Endodermal cell (in vitro differentiated cells): ENCODE measurements at regions not wholly inside any gene's neighbourhood (a gene's known extent, or its start where the extent isn't known, plus 50 kb on each side); places are given as distances from the start of the nearest gene placed in this dataset.
A peak's percentile ranks its signal among the peaks of the same experiment; 100 is the strongest.

ENCODE experiments used
- DNase-seq: peaks from one replicate; pipeline ENCODE4 v3.0.0-alpha.2; 2017
- H3K27ac ChIP-seq: 2 replicates; pipeline ENCODE4 v1.5.1; 2013; ENCODE audit warnings: mild to moderate bottlenecking, low read depth, low read length, moderate library complexity
- H3K27me3 ChIP-seq: 2 replicates; pipeline ENCODE4 v1.6.1; 2013; ENCODE audit warnings: mild to moderate bottlenecking, low read length, moderate library complexity; ENCODE audit not compliant: insufficient read depth, control insufficient read depth, poor library complexity, severe bottlenecking
- H3K36me3 ChIP-seq: 2 replicates; pipeline ENCODE4 v1.7.0; 2013; ENCODE audit warnings: mild to moderate bottlenecking, low read length, moderate library complexity; ENCODE audit not compliant: control insufficient read depth, insufficient read depth
- H3K4me1 ChIP-seq: one replicate; pipeline ENCODE4 v1.7.0; 2013; ENCODE audit warnings: low read length; ENCODE audit not compliant: control insufficient read depth, insufficient read depth
- H3K4me3 ChIP-seq: 2 replicates; pipeline ENCODE4 v1.5.1; 2013; ENCODE audit warnings: mild to moderate bottlenecking, low read length, moderate library complexity
- H3K9ac ChIP-seq: 2 replicates; pipeline ENCODE4 v1.6.1; 2013; ENCODE audit warnings: mild to moderate bottlenecking, low read length, moderate library complexity; ENCODE audit not compliant: poor library complexity, severe bottlenecking; ENCODE audit errors: extremely low read depth
- H3K9me3 ChIP-seq: 2 replicates; pipeline ENCODE4 v1.6.1; 2013; ENCODE audit warnings: mild to moderate bottlenecking, low read length, moderate library complexity; ENCODE audit not compliant: control insufficient read depth
- H3K27ac Mint-ChIP-seq: 2 replicates; pipeline ENCODE4 v1.8.0; 2020; ENCODE audit warnings: mixed read lengths
- H3K27me3 Mint-ChIP-seq: 2 replicates; pipeline ENCODE4 v1.8.0; 2021; ENCODE audit warnings: mild to moderate bottlenecking, mixed read lengths; ENCODE audit not compliant: insufficient read depth
- H3K36me3 Mint-ChIP-seq: 2 replicates; pipeline ENCODE4 v1.8.0; 2020; ENCODE audit warnings: low read depth, mixed read lengths
- H3K4me1 Mint-ChIP-seq: 2 replicates; pipeline ENCODE4 v1.8.0; 2020; ENCODE audit warnings: mixed read lengths
- H3K4me3 Mint-ChIP-seq: 2 replicates; pipeline ENCODE4 v1.8.0; 2020; ENCODE audit warnings: mild to moderate bottlenecking, moderate library complexity, mixed read lengths
- H3K9me3 Mint-ChIP-seq: 2 replicates; pipeline ENCODE4 v1.8.0; 2020; ENCODE audit warnings: mild to moderate bottlenecking, mixed read lengths
- CTCF ChIP-seq: fragments of 200-600 bp; sonication (generic); conservative IDR thresholded peaks from 2 replicates; pipeline ENCODE4 v1.5.0; 2021; ENCODE audit warnings: antibody characterized with exemption, mild to moderate bottlenecking
- WGBS, 2 experiments: methylation state at CpG; one replicate each; pipeline versions ENCODE4 v1.1.5 to v1.1.7; 2013; ENCODE audit warnings: missing lambda C conversion rate in 2 of 2, mixed read lengths in 1 of 2; ENCODE audit not compliant: insufficient coverage in 1 of 2, insufficient read length in 1 of 2; 5-methylcytosine and 5-hydroxymethylcytosine counted together

DNA sequence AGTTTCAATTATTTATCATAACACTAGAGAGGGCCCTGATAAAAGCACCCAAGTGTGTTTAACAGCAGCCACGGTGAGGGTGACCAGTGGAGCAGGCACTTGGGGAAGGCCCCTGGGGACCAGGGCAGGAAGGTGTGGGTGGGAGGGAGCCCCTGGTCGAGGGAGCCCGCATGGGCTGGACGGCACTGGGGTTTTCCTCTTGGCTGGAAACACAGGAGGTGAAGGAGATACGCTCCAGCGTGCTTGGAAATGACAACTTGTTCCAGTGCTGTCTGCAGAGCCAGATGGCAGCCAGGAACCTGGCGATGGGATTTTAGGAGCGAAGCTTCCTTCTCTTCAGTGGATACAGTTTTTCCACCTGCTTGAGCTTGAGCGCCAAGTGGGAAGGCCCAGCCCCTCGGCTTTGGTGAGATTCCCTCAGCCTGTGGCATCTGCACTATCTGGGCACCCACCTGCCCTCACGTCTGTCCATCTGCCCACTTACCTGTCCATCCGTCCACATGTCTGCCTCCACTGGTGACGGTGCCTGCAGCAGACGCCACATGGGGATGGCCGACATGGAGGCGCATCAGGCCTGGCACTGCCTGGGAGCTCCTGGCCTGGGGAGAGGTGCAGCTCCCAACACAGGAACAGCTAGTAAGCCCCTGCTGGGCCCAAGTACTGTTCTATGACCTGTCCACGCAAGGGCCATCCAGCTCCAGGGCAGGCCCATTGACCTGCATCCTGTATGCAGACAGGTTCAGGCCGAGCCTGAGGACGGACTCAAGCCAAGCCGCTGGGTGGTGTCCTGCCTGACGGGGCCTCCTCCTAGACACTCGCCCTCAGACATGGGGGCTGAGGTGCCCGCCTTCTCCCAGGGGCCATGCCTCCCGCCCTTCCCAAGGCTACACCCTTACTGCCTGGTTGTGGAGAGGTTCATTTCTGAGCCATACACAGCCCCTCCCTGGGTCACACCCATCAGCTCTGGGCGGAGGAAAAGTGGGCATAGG lies 192.2 kb upstream of the C14orf180 start:
- DNase-seq: peak; percentile 43
- no peak for TF ChIP-seq CTCF
- 93 to 96% methylated on average over 19 to 25 of the region's 25 CpGs for WGBS, 2 experiments
- Histone ChIP-seq H3K4me3 (no peak overlapping the region), H3K9ac (no peak overlapping the region), H3K4me1 (no peaks in the 10 kb centered on the region), H3K27me3 (no peaks in the 10 kb centered on the region), H3K27ac (no peak overlapping the region), H3K9me3 (no peaks in the 10 kb centered on the region), H3K36me3 (no peaks in the 10 kb centered on the region)
- no peaks in the 10 kb centered on the region for H3K9me3 Mint-ChIP-seq
- no peak overlapping the region for H3K4me3 Mint-ChIP-seq
- H3K27ac Mint-ChIP-seq: no peak overlapping the region
- H3K27me3 Mint-ChIP-seq: no peaks in the 10 kb centered on the region
- no peaks in the 10 kb centered on the region for H3K36me3 Mint-ChIP-seq
- H3K4me1 Mint-ChIP-seq: peaks cover 17% of the 10 kb centered on the region

GRCh38 chr14:104388011-104388521 lies 191.5 kb upstream of the C14orf180 start:
- no peaks in the 10 kb centered on the region for H3K27me3 Mint-ChIP-seq
- no peaks in the 10 kb centered on the region for H3K9me3 Mint-ChIP-seq
- Histone ChIP-seq H3K36me3 (no peaks in the 10 kb centered on the region), H3K4me3 (no peak overlapping the region), H3K9ac (no peak overlapping the region), H3K4me1 (no peaks in the 10 kb centered on the region), H3K27me3 (no peaks in the 10 kb centered on the region), H3K9me3 (no peaks in the 10 kb centered on the region), H3K27ac (no peak overlapping the region)
- H3K36me3 Mint-ChIP-seq: no peaks in the 10 kb centered on the region
- H3K4me3 Mint-ChIP-seq: no peak overlapping the region
- peaks cover 17% of the 10 kb centered on the region for H3K4me1 Mint-ChIP-seq
- peak; percentile 29 for DNase-seq
- H3K27ac Mint-ChIP-seq: no peak overlapping the region
- no peak for TF ChIP-seq CTCF
- WGBS, 2 experiments: 92 to 97% methylated on average over 24 to 28 of the region's 28 CpGs

DNA sequence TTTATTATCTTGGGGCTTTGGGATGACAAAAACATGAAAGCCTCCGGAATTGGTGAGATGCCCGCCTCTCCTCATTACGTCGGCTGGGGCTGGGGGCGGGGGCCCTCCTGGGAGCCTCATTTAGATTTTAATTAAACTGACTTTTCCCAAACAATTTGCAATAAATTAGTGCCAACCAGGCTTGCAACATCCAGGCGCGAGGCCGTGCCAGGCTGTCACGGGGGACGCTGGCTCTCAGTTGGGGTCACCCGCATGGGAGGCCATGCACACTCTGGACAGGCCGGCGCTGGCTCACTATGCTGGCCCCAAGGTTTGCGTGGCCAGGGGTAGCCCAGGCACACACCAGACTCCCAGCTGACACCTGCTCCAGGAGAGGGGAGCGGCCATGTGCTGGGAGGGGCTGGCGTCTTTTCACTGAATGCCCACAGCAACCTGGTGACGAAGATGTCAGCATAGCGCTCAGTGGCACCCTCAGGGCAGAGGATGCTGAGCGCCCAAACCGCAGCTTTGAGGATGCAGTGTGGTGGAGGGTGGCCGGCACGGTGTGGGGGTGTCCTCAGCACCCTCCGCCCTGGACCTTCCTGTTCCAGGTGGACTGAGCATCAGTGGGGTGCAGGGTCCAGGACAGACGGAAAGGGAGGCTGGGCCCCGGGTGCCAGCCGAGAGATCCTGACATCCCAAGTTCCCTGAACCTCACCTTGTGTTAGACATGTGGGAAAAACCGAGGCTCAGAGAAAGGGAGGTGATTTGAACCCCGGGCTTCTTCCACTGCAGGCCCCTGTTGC lies 190.8 kb upstream of the C14orf180 start:
- H3K4me1 Mint-ChIP-seq: peaks cover 15% of the 10 kb centered on the region
- Histone ChIP-seq H3K36me3 (no peaks in the 10 kb centered on the region), H3K9me3 (no peaks in the 10 kb centered on the region), H3K27ac (no peak overlapping the region), H3K9ac (no peak overlapping the region), H3K4me1 (no peaks in the 10 kb centered on the region), H3K27me3 (no peaks in the 10 kb centered on the region), H3K4me3 (no peak overlapping the region)
- no peak overlapping the region for H3K4me3 Mint-ChIP-seq
- DNase-seq: peak; percentile 35
- no peak overlapping the region for H3K27ac Mint-ChIP-seq
- no peaks in the 10 kb centered on the region for H3K36me3 Mint-ChIP-seq
- no peaks in the 10 kb centered on the region for H3K9me3 Mint-ChIP-seq
- TF ChIP-seq CTCF: no peak
- WGBS, 2 experiments: 90 to 97% methylated on average over 11 to 28 of the region's 28 CpGs
- no peaks in the 10 kb centered on the region for H3K27me3 Mint-ChIP-seq
